ENCODE measurements at regions not wholly inside any gene's neighbourhood (a gene's known extent, or its start where the extent isn't known, plus 50 kb on each side); places are given as distances from the start of the nearest gene placed in this dataset.

GRCh38 chr12:127400221-127400620, 866.7 kb upstream of the TMEM132C start:
- TF ChIP-seq CTCF (IDR thresholded peaks at IDR 0.05; ENCODE audit: control extremely low read depth in 1 of 3, insufficient read depth in 1 of 3, low read depth in 1 of 3, low read length in 3 of 3) (no peak), KDM5A (IDR thresholded peaks at IDR 0.05; ENCODE audit: low read length) (no peak), ZNF274 (IDR thresholded peaks at IDR 0.05; ENCODE audit: borderline replicate concordance, extremely low read depth, low read length) (no peak), RXRA (IDR thresholded peaks at IDR 0.05; ENCODE audit: insufficient read depth, low read depth, low read length) (no peak), RBBP5 (IDR thresholded peaks at IDR 0.05; ENCODE audit: borderline replicate concordance, low read depth, low read length) (no peak), EZH2 (IDR thresholded peaks at IDR 0.05; ENCODE audit: low read depth, low read length, severe bottlenecking) (no peak), JUND (IDR thresholded peaks at IDR 0.05; ENCODE audit: low read length) (no peak), SUZ12 (IDR thresholded peaks at IDR 0.05; ENCODE audit: low read length) (no peak), NRF1 (IDR thresholded peaks at IDR 0.05; ENCODE audit: low read depth, low read length) (no peak), ATF3 (IDR thresholded peaks at IDR 0.05; ENCODE audit: insufficient read depth, low read depth, low read length) (no peak), EP300 (IDR thresholded peaks at IDR 0.05; ENCODE audit: borderline replicate concordance in 1 of 2, low read depth in 2 of 2, low read length in 2 of 2) (no peak), POLR2AphosphoS5 (IDR thresholded peaks at IDR 0.05; ENCODE audit: low read depth, low read length) (no peak)
